Nephron (organoid): ENCODE measurements at regions not wholly inside any gene's neighbourhood (a gene's known extent, or its start where the extent isn't known, plus 50 kb on each side); places are given as distances from the start of the nearest gene placed in this dataset.

Experiments
- H3K27ac Mint-ChIP-seq, 3 experiments: 2 replicates each; pipeline ENCODE4 v1.8.0; 2020; ENCODE audit warnings: mixed read lengths in 3 of 3, mild to moderate bottlenecking in 2 of 3, moderate library complexity in 1 of 3
- H3K27me3 Mint-ChIP-seq: 2 replicates; pipeline ENCODE4 v1.8.0; 2021; ENCODE audit warnings: low read depth, mild to moderate bottlenecking, moderate library complexity, mixed read lengths
- H3K36me3 Mint-ChIP-seq: 2 replicates; pipeline ENCODE4 v1.8.0; 2020; ENCODE audit warnings: low read depth, mixed read lengths
- H3K4me1 Mint-ChIP-seq: 2 replicates; pipeline ENCODE4 v1.8.0; 2020; ENCODE audit warnings: mixed read lengths
- H3K4me3 Mint-ChIP-seq, 3 experiments: 2 replicates each; pipeline ENCODE4 v1.8.0; 2020; ENCODE audit warnings: mild to moderate bottlenecking in 3 of 3, mixed read lengths in 3 of 3, moderate library complexity in 2 of 3
- H3K9me3 Mint-ChIP-seq: 2 replicates; pipeline ENCODE4 v1.8.0; 2020; ENCODE audit warnings: mixed read lengths
- TF ChIP-seq, protein P1 (sequence below), 3 experiments: fragments of 200-600 bp; sonication (generic); IDR thresholded peaks; one replicate each; pipeline ENCODE4 v1.5.0; 2021; ENCODE audit warnings: antibody characterized with exemption in 3 of 3; ENCODE audit not compliant: unreplicated experiment in 3 of 3

DNA sequence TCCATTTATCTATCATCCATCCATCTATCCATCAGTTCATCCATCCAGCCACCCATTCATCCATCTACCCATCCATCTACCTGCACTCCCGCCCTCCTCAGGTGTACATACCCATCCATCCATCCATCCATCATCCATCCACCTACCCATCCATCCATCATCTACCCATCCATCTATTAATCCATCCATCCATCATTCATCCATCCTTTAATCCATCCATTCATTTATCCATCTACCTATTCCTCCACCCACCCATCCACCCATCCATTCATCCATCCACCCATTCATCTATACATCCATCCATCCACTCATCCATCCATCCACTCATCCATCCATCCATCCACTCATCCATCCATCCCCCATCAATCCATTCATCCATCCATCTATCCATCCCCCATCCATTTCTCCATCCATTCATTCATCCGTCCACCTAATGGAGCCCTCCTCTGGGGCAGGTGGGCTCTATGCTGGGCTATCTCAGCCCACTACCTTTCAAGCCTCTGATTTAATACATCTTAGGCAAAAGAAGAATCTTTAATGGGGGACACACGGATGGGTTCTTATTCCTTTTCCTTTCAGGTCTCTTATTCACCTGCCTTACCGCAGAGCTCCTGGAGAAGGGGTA is 178.9 kb downstream of the URI1 start:
- no peaks in the 10 kb centered on the region for H3K9me3 Mint-ChIP-seq
- peaks cover 17% of the 10 kb centered on the region for H3K27me3 Mint-ChIP-seq
- no peak overlapping the region for H3K27ac Mint-ChIP-seq
- no peaks in the 10 kb centered on the region for H3K4me1 Mint-ChIP-seq
- H3K36me3 Mint-ChIP-seq = no peaks in the 10 kb centered on the region
- H3K4me3 Mint-ChIP-seq = no peak overlapping the region
- TF ChIP-seq, protein P1, sequence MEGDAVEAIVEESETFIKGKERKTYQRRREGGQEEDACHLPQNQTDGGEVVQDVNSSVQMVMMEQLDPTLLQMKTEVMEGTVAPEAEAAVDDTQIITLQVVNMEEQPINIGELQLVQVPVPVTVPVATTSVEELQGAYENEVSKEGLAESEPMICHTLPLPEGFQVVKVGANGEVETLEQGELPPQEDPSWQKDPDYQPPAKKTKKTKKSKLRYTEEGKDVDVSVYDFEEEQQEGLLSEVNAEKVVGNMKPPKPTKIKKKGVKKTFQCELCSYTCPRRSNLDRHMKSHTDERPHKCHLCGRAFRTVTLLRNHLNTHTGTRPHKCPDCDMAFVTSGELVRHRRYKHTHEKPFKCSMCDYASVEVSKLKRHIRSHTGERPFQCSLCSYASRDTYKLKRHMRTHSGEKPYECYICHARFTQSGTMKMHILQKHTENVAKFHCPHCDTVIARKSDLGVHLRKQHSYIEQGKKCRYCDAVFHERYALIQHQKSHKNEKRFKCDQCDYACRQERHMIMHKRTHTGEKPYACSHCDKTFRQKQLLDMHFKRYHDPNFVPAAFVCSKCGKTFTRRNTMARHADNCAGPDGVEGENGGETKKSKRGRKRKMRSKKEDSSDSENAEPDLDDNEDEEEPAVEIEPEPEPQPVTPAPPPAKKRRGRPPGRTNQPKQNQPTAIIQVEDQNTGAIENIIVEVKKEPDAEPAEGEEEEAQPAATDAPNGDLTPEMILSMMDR (IDR thresholded peaks at IDR 0.05; ENCODE audit: unreplicated experiment in 3 of 3) = no peak

DNA sequence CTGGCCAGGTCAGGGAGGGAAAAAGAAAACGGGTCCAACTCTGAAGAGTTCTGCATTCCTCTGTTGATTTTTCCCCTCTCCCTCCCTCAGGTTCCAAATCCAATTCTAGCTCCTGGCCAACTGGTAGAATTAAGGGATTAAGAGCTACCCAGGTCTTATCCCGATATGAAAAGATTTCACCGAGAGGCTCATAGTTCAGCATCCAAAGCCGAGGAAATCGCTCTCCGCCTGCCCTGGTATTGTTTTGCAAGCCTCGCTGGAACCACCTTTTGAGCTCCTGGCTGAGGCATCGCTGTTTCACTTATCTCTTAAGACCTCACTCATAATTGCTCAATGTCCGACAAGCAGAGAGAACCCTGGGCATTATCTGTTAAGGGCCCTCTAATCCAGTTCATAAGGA is 180.4 kb downstream of the URI1 start:
- Mint-ChIP-seq H3K4me3 (no peak overlapping the region), H3K27ac (no peak overlapping the region), H3K36me3 (no peaks in the 10 kb centered on the region), H3K27me3 (peaks cover 13% of the 10 kb centered on the region), H3K9me3 (no peaks in the 10 kb centered on the region), H3K4me1 (no peaks in the 10 kb centered on the region)
- TF ChIP-seq, protein P1 (IDR thresholded peaks at IDR 0.05; ENCODE audit: unreplicated experiment in 3 of 3) = no peak

DNA sequence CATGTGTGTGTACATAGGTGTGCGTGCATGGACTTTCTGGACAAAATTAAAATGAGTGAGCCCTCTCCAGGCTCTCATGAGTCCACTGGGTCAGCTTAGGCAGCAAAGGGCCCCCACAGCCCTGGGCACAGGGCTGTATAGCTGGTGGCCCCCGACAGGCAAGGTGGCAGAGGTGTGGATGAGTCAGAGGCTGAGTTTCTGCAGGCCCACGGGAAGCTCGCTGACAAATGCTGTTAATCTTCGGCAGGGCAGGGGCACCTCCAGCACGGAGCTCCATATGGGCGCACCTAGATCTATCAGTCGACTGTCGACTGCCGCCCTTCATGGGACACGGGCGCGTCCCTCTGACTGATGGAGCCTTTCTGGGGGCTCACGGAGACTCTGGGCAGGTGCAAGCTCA is 181.1 kb downstream of the URI1 start:
- Mint-ChIP-seq H3K4me1 (no peaks in the 10 kb centered on the region), H3K9me3 (no peaks in the 10 kb centered on the region), H3K4me3 (no peak overlapping the region), H3K27me3 (peaks cover 13% of the 10 kb centered on the region), H3K27ac (no peak overlapping the region), H3K36me3 (no peaks in the 10 kb centered on the region)
- TF ChIP-seq, protein P1 (IDR thresholded peaks at IDR 0.05; ENCODE audit: unreplicated experiment in 3 of 3) = no peak

DNA sequence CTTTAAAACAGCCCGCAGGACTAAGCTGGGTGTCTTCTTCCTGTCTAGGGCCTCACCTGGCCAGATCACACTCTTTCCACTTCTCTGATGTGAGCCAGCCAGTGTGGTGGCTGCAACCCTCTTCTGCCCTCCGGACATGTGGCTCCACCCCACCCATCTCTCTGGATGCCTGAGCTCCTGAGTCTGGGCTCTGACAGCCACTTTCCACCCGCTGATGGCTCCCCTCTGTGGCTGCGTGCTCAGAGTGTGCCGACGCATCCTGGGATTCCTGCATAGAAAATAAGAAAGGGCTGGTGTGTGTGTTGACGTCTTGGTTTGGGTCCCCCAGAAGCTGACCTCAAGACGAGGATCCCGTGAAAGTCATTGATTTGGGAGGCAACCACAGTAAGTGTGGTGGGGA is 181.6 kb downstream of the URI1 start:
- Mint-ChIP-seq H3K4me1 (no peaks in the 10 kb centered on the region), H3K27me3 (peaks cover 13% of the 10 kb centered on the region), H3K36me3 (no peaks in the 10 kb centered on the region), H3K9me3 (no peaks in the 10 kb centered on the region), H3K4me3 (no peak overlapping the region), H3K27ac (no peak overlapping the region)
- TF ChIP-seq, protein P1 (IDR thresholded peaks at IDR 0.05; ENCODE audit: unreplicated experiment in 3 of 3) = no peak

DNA sequence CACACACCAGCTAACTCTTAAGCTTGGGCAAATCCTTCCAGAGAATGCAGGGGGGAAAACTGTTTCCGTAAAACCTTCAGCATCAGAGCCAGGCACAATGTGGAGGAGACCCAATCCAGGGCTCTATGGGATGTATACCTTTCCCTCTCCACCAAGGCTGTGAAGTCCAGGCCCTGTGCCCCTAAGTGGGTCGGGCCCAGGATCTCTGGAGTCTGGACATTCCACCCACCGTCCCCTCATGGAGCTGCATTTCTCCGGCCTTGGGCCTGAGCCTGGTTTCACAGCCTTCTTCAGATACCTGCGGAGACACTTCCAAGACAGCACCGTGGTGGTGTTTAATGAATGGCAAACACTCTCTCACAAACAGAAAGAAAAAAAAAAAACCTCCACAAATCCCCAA is 186.2 kb downstream of the URI1 start:
- Mint-ChIP-seq H3K36me3 (no peaks in the 10 kb centered on the region), H3K4me3 (no peak overlapping the region), H3K27ac (no peak overlapping the region), H3K27me3 (peaks cover under 1% of the 10 kb centered on the region), H3K9me3 (no peaks in the 10 kb centered on the region), H3K4me1 (no peaks in the 10 kb centered on the region)
- TF ChIP-seq, protein P1 (IDR thresholded peaks at IDR 0.05; ENCODE audit: unreplicated experiment in 3 of 3) = no peak

DNA sequence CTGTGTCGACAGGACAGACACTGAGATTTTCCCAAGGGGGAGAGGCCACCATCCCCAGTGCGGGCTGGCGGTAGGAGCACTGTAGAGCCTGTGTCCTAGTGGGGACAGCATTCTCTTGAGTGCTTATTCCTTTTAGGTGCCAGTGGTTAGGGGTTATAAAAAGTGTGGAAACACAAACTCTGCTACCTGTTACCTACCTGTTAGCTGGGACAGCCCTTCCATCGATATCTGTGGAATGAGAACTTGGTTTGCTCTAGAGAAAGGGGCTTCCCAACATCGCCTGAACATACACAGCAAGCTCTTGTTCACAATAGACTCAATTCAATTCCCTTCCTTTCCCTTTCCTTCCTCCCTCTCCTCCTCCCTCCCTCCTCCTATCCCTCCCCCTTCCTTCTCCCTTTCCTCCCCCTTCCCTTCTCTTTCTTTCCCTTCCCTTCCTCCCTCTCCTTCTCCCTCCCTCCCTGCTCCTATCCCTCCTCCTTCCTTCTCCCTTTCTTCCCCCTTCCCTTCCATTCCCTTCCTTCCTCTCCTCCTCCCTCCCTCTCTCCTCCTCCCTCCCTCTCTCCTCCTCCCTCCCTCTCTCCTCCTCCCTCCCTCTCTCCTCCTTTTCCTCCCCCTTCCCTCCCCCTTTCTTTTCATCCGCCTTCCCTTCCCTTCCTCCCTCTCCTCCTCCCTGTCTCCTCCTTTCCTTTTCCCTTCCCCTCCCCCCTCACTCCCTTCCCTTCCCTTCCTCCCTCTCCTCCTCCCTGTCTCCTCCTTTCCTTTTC is 188.5 kb downstream of the URI1 start:
- H3K4me1 Mint-ChIP-seq = peaks cover 3% of the 10 kb centered on the region
- no peaks in the 10 kb centered on the region for H3K27me3 Mint-ChIP-seq
- no peaks in the 10 kb centered on the region for H3K36me3 Mint-ChIP-seq
- no peaks in the 10 kb centered on the region for H3K9me3 Mint-ChIP-seq
- H3K27ac Mint-ChIP-seq = no peak overlapping the region
- H3K4me3 Mint-ChIP-seq = no peak overlapping the region
- TF ChIP-seq, protein P1 (IDR thresholded peaks at IDR 0.05; ENCODE audit: unreplicated experiment in 3 of 3) = no peak
